ENCODE measurements at regions not wholly inside any gene's neighbourhood (a gene's known extent, or its start where the extent isn't known, plus 50 kb on each side); places are given as distances from the start of the nearest gene placed in this dataset.
"Not testable (repeated sequence)": the region's sequence is repeated elsewhere in the genome, so short reads cannot be mapped to it uniquely, and the experiment has no call there.

- DNase-seq, result no peak
These were observed 651.2 kb upstream of the KCNMB2 start for GRCh38 chr3:177885063-177885462.

GRCh38 chr3:177886501-177886900, 649.7 kb upstream of the KCNMB2 start:
- no peak for DNase-seq

DNA sequence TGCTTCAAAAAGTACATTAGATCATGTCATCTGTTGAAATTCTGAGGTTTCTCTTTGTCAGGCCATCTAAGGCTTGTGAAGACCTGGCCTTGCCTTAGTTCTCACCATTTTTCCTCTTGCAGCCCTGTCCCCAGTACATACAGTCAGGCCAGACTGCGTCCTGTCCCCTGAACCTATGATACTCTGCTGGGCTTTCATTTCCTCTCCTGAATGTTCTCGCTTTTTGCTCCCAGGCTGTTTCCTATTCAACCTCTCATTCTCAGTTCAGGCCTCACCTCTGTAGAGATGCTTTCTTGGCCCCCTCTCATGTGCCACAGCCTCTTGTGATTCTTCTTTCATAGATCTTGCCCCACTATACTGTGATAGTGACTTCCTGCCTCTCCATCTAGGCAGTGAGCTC, 648.8 kb upstream of the KCNMB2 start:
- no peak for DNase-seq

GRCh38 chr3:177889161-177889560, 647.1 kb upstream of the KCNMB2 start:
- no peak for DNase-seq

GRCh38 chr3:177889652-177890358, 646.4 kb upstream of the KCNMB2 start:
- no peak for DNase-seq

GRCh38 chr3:177890359-177890683, 645.9 kb upstream of the KCNMB2 start:
- no peak for DNase-seq

GRCh38 chr3:177891569-177891968, 644.7 kb upstream of the KCNMB2 start:
- not testable (repeated sequence) for DNase-seq

GRCh38 chr3:177893331-177893730, 642.9 kb upstream of the KCNMB2 start:
- no peak for DNase-seq

GRCh38 chr3:177894081-177894728, 642.0 kb upstream of the KCNMB2 start:
- no peak for DNase-seq

DNA sequence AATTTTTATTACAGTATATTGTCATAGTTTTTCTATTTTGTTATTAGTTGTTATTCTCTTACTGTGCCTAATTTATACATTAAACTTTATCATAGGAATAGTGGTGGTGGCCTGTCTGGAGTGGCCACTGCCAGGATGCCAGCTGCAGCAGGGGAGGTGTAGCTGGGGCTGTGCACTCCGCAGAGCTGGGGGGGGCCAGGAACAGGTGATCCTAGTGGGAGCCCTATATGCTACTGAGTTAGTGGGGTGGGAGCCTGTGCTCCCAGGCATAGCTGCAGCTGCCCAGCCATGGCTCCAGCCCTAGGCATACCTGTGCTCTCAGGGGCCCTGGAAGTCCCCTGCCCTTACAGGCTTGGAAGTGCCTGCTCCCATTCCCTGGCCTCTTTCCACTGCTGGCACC, 638.1 kb upstream of the KCNMB2 start:
- no peak for DNase-seq

- DNase-seq, result no peak
These were observed 636.8 kb upstream of the KCNMB2 start for GRCh38 chr3:177899275-177900067.

DNA sequence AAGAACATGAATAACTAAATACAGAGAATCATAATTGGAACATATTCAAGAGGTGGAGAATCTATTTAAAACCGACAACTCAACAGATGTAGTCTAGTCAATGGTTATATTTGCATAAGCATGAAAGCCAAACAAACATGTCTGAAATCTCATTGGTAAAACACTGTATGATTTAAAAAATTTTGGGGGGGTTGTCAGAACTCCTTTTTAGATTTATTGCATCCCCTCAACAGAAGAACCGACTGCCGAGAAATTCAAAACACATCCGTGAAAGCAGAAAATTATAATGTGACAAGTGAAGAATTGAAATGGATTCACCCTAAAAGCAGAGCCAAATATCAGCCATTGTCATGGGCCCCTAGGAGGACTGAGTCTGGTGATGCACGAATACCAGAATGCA, 633.4 kb upstream of the KCNMB2 start:
- DNase-seq, result no peak

DNA sequence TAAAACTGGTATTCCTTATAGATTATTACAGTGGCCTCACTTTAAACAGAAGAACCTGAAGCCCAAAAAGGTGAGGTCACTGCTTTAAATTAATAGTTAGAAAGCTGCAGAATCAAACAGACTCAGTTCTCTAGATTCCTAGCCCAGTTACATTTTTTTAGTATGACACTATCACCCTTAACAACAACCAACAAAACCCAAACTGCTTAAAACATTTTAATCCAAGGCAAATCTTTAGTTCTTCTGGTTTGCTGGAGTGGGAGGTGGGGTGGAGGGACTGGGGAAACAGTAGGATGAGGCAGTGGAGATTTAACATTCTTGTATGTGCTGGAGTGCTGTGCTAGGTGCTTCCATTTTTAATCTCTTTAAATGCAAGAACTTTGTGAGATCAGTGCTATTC, 631.6 kb upstream of the KCNMB2 start:
- no peak for DNase-seq

DNA sequence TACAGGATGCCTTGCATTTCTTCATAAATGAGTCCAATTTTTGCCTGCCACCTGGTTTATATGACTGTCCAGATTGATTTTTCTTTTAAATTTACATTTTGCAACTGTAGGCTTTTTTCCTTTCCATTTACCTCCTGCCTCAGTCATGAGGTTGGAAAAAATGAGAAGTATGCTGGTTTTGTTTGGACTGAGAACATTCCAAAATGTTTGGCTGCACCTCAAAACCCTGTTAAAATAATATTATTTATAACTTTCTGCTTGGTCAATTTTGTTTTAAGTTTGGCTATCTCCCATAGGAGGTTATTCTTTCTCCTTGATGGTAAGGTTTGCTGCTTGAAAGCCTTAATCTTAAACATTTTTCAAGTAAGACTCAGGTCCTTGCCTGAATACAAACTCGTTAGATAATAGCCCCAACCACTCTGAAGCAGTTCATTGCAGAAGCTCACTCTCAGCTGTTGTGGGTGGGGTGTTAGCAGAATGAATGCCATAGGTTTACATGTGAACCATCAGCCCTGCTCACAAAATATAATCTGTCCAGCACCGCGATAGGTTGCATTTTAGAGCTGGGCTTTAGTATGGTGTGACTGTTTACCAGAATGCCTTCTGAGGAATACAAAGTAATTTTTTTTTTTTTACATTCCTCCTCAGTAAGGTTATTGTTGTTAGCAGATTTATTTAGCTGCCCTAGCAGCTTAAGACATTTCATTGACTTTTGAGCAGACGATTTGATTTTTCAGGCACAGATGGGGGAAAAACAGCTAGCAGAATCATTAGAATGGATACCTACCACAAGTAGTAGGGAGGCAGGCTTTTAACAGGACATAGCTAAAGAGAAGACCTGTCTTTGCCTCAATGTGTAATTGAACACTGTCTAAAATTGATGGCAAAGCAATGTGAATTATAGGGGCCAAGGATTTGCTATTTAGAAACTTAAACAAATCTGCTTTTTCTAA, 630.8 kb upstream of the KCNMB2 start:
- no peak for DNase-seq

DNA sequence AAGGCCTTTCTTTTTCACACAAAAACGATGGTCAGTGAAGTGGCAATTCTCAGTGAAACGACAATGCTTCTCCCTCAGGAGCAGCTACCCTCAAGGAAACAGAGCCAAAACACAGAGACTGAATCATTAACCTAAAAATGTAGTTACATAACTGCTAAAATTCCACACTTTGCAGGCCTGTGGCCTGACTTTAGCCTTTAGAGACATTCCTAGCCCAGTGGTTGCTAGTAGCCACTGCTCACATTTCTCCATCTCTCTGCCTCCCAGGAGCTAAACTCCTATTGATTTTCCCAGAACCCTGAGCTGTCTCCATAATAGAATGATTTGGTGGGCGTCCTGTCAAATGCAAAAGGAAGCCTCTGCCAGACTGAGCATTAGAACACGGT, 630.1 kb upstream of the KCNMB2 start:
- no peak for DNase-seq

GRCh38 chr3:177906578-177907229, 629.5 kb upstream of the KCNMB2 start:
- no peak for DNase-seq

GRCh38 chr3:177909530-177909929, 626.7 kb upstream of the KCNMB2 start:
- not testable (repeated sequence) for DNase-seq

DNA sequence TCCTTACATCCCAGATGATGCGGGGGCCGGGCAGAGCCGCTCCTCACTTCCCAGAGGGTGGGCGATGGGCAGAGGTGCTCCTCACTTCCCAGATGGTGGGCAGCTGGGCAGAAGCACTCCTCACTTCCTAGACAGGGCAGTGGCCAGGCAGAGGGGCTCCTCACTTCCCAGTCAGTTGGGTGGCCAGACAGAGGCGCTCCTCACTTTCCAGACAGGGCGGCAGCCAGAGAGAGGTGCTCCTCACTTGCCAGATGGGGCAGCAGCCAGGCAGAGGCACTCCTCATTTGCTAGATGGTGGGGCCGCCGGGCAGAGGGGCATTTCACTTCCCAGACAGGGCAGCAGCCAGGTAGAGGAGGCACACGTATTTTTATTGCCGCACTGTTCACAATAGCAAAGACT, 622.0 kb upstream of the KCNMB2 start:
- DNase-seq, result no peak

DNA sequence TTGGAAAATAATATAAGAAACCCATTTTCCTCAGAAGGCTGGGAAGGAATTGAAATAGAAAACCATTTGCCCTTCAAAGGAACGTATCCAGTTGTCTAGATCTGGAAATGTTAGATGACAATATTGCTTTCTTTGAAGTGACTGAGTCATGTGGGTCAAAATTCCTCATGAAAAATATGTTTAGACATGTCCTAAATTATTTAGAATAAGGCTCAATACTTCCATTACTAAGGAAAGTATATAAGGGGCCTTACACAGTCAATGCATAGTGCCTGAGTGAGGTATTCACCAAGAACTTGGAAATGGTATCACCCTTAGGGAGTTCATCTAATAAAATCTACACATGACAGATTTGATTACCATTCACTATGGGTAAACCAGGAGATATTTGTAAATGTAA, 619.8 kb upstream of the KCNMB2 start:
- no peak for DNase-seq

DNA sequence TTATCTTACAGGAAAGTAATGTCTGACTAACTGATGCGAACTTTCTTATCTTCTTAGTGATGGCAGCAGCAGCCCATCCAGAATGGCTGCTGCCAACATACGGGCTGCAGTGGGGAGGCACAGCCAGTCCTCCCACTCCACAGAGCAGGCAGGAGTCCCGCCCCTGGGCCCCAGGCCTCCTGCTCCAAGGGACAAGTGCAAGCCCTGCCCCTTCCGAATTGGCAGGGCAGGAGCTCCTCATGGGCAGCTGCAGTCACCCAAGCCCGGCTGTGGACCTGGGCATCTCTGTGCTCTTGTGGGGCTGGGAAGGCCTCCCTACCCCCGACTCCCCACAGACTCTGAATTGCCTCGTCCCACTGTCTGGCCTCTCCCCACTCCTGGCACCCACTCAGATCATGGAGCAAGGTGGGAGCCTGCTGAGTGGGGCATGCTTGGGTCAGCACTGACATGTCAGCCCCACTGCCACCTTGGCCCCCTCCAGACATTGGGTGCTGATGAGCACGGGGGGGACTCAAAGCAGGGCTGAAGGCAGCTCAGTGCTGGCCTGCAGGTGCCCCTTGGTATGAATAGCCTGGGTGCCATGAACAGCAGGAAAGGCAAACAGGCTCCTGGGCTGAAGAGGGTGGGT, 618.9 kb upstream of the KCNMB2 start:
- no peak for DNase-seq

GRCh38 chr3:177921153-177921552, 615.1 kb upstream of the KCNMB2 start:
- DNase-seq, result no peak

- DNase-seq, result no peak
These were observed 612.0 kb upstream of the KCNMB2 start for GRCh38 chr3:177924261-177924660.
